ENCODE measurements at regions not wholly inside any gene's neighbourhood (a gene's known extent, or its start where the extent isn't known, plus 50 kb on each side); places are given as distances from the start of the nearest gene placed in this dataset.

DNA sequence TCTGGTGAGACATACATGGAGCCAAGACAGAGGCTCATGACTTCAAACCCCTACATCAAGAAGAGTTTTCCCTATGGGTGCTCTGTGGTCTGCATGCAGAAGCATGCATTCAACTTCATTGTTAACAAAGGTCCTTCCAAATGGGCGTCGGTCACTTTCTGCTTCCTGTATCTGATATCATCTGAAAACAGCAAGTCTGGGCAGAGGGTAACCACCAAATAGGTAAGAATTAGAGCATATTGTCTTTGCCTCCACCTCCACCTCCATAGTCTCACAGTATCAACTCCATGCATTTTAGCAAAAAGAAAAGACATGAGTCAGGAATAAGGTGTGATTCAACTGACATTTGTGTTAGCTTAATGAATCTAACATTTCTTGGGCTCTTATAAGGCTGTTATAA lies 462.9 kb downstream of the DMRT2 start:
- TF ChIP-seq POLR2A (IDR thresholded peaks at IDR 0.05) (no peak), POLR2AphosphoS5 (IDR thresholded peaks at IDR 0.05) (no peak), CTCF (IDR thresholded peaks at IDR 0.05) (no peak), EP300 (IDR thresholded peaks at IDR 0.05) (no peak)

Measured in suprapubic skin (tissue), 4 donors.